Fibroblast of mammary gland (primary cell): ENCODE measurements at regions not wholly inside any gene's neighbourhood (a gene's known extent, or its start where the extent isn't known, plus 50 kb on each side); places are given as distances from the start of the nearest gene placed in this dataset.
A peak's percentile ranks its signal among the peaks of the same experiment; 100 is the strongest.

Source experiments
- DNase-seq: peaks from one replicate; pipeline ENCODE4 v3.0.0-alpha.2; 2010; ENCODE audit warnings: low read depth
- H3K4me3 ChIP-seq: 2 replicates; pipeline ENCODE4 v1.5.1; 2011; ENCODE audit warnings: low read depth, mild to moderate bottlenecking, low read length, moderate library complexity; ENCODE audit not compliant: control insufficient read depth
- CTCF ChIP-seq: conservative IDR thresholded peaks from 2 replicates; pipeline ENCODE4 v1.5.1; 2011; ENCODE audit warnings: low read depth, low read length, inconsistent platforms; ENCODE audit not compliant: control insufficient read depth, insufficient read depth

GRCh38 chr13:73681779-73682178 lies 452.4 kb downstream of the KLF12 start:
- no peak for DNase-seq
- TF ChIP-seq CTCF: no peak
- H3K4me3 ChIP-seq: no peak overlapping the region

GRCh38 chr13:73681015-73681414 lies 453.2 kb downstream of the KLF12 start:
- no peak overlapping the region for H3K4me3 ChIP-seq
- no peak for TF ChIP-seq CTCF
- DNase-seq: no peak

- no peak overlapping the region for H3K4me3 ChIP-seq
- TF ChIP-seq CTCF: no peak
- DNase-seq: peak; percentile 11
Measured at GRCh38 chr13:73677048-73677601, 457.1 kb downstream of the KLF12 start.

- no peak for DNase-seq
- no peak overlapping the region for H3K4me3 ChIP-seq
- TF ChIP-seq CTCF: no peak
Measured at GRCh38 chr13:73676550-73677047, 457.6 kb downstream of the KLF12 start.

GRCh38 chr13:73675821-73676220 lies 458.4 kb downstream of the KLF12 start:
- TF ChIP-seq CTCF: no peak
- DNase-seq: no peak
- H3K4me3 ChIP-seq: no peak overlapping the region

DNA sequence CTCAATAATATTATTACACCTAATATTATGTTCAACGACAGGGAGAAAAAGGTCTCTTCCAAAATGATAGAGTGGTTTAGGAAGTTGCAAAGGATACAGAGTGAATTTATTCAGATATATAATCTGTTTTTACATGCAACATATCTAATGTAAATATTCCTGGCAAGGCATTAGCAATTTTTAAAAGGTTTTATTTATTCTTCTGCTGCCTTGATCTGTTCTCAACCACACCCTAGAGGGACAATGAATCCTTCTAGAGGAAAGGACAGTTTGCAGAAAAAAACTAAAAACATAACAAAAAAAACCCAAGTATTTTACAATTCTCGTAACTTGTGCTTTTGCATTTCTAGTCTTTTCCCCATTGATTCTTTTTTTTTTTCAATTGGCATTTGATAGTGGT lies 459.6 kb downstream of the KLF12 start:
- no peak for DNase-seq
- no peak for TF ChIP-seq CTCF
- no peak overlapping the region for H3K4me3 ChIP-seq

GRCh38 chr13:73673931-73674330 lies 460.3 kb downstream of the KLF12 start:
- no peak for DNase-seq
- H3K4me3 ChIP-seq: no peak overlapping the region
- TF ChIP-seq CTCF: no peak
